ENCODE measurements at regions not wholly inside any gene's neighbourhood (a gene's known extent, or its start where the extent isn't known, plus 50 kb on each side); places are given as distances from the start of the nearest gene placed in this dataset.
"Not testable (repeated sequence)": the region's sequence is repeated elsewhere in the genome, so short reads cannot be mapped to it uniquely, and the experiment has no call there.

DNA sequence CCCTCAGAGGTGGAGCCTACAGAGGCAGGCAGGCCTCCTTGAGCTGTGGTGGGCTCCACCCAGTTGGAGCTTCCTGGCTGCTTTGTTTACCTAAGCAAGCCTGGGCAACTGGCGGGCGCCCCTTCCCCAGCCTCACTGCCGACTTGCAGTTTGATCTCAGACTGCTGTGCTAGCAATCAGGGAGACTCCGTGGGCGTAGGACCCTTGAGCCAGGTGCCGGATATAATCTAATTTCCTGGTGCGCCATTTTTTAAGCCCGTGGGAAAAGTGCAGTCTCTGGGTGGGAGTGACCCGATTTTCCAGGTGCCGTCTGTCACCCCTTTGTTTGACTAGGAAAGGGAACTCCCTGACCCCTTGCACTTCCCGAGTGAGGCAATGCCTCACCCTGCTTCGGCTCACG, 769.1 kb upstream of the SEMA6A start:
- not testable (repeated sequence) for DNase-seq

DNA sequence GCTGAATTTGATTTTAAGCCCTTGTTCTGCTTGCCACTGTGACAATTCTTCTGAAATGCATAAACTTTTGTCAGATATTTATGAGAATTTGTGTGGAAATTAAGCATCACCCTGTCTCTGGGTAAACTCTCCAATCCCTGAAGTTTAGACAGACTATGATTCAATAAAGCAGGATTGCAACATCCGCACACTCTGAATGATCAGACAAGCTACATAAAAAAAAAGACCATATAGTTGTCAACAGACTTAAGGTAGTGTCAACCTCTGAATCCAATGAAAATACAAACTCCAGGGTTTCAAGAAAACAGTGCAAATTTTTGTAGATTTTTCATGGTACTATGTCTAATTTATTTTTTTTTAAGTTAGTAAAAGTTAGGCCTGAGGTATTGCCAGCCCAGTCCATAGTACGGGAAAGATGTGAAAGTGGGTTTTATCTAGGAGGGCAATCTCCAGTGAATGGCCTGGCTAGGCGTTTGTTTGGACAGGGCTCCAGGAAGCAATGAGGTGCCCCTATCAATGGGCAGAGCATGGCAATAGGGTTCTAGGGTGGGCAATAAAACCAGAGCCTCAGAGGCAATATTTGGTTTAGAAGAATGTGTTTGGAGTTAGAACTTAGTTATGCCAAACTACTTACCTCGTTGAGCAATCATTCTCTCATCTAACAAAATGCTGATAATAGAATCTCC, 762.6 kb upstream of the SEMA6A start:
- DNase-seq = no peak

DNA sequence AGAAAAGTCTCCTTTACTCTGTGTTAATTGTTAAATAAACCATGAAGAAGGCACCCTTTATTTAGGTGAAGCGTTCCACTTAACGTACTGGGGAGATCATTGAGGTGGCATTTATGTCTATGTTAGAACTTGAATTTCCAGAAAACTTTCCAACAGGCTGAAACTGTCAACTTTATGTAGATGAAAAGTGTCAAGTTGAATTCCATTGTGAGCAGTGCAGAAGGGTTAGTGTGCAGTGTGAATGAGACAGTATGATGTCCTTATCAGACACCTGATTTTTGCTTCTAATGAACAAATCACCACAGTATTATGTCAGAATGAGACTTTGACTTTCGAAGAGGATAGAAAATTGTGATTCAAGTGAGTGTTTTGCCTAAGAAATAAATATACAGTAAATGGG, 761.6 kb upstream of the SEMA6A start:
- DNase-seq = no peak

DNA sequence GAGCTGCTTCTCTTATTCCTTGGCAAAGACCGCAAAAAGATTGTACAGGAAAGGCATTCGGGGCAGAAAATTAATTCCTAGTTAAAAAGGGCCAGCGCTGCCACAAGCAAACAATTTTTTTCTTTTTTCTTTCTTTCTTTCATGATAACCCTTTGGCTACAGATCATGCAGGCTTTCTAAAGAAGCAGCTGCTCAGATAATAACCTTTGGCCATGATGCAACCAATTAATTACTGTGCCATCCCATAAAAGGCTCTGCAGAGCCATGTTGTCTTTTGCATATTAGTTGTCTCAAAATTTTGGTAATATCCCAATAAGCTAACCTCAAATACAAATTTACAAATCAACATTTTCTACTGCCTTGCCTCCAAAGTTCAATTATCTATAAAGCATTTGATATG, 758.4 kb upstream of the SEMA6A start:
- DNase-seq = no peak

DNA sequence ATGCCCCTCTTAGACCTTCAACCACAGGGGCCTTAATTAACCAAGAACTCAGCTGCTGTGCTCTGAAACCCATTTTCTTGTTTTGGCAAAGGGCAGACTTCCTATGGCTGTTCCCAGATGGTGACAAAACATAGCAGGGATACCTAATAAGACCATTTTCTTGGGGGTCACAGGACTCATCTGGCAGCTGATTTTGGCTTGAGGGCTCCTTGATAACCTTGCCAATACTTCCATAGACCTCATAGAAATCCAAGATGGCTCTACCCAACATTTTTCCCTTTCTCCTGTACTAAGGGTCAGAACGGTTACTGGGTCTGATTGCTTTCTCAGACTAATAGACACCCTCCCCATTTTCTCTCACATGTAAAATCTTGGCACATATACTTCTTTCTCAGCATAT, 757.7 kb upstream of the SEMA6A start:
- DNase-seq = no peak

DNA sequence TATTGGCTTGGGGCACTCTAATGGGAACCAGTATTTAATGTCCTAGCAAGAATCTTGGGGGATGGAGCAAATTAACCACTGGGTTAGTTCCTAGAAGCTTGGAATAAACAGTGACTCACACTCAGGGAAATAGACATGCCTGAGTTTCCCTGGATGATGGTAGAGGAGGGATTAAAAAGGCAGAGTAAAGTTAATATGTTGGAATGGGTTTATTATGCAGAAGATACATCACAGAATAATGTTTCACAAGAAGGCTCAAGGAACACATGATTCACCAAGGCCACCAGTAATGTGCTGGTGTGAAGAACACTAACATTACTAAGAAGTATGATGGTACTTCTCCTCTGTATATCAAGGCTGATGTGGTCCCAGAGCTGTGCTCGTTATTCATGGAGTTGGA, 752.9 kb upstream of the SEMA6A start:
- no peak for DNase-seq

DNA sequence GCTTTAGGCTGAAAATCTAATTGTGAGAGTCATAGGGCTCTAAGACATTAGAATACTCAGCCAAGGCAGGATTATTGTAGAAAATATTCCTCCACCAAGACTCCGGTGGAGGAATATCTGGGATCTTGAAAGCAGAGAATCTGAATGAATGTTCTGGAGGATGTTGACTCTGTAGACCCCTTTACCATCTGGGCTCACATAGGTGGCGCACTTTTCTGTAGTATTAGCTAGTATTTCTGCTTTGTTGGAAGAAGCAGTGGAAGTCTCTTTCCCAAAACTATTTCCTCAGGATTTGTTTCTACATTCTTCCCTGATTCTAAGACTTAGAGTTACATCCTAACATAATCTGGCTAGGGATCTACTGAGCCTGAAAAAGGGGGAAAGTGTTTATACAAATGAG, 752.4 kb upstream of the SEMA6A start:
- no peak for DNase-seq

DNA sequence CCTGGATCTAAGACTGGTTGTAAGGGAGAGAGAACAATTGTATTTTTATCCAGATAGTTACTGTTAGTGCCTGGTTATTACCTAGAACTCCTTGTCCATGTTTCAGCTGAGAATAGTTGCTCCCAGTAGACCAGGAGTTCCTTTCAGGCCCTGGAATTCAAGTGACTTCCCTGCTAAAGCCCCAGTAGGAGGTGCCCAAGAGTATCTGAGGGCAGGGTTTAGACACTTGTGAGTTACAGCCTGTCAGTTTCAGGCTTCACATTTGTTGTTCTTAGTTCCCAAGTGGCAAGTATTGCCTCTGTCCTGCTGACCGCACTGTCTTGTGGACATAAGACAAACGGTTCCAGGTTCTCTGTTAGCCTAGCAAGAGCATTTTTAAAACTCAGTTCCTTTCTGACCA, 743.9 kb upstream of the SEMA6A start:
- DNase-seq = no peak

DNA sequence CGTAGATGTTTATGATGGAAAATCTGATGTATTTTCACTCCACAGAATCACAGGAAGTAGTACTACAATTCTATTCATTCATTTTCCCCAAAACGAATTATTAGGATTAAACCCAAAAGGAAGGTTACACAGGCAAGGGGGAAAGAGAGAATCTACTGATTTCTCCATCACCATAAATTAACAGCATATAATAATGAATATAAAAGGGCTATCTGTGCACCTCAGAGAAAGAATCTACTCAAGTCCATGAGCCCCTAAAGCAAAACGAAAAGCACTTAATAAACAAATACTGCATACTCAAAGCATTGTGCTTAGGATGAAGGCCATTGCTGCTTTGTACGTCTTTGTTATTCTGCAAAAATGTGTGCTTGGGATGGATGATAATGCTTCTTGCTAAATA, 740.5 kb upstream of the SEMA6A start:
- DNase-seq = no peak

DNA sequence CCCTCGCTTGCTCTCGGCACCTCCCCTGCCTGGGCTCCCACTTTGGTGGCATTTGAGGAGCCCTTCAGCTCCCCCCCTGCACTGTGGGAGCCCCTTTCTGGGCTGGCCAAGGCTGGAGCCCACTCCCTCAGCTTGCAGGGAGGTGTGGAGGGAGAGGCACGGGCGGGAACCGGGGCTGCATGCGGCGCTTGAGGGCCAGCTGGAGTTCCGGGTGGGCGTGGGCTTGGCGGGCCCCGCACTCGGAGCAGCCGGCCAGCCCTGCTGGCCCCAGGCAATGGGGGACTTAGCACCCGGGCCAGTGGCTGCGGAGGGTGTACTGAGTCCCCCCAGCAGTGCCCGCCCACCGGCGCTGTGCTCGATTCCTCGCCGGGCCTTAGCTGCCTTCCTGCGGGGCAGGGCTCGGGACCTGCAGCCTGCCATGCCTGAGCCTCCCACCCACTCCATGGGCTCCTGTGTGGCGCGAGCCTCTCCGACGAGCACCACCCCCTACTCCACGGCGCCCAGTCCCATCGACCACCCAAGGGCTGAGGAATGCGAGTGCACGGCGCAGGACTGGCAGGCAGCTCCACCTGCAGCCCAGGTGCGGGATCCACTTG, 730.0 kb upstream of the SEMA6A start:
- DNase-seq = not testable (repeated sequence)

DNA sequence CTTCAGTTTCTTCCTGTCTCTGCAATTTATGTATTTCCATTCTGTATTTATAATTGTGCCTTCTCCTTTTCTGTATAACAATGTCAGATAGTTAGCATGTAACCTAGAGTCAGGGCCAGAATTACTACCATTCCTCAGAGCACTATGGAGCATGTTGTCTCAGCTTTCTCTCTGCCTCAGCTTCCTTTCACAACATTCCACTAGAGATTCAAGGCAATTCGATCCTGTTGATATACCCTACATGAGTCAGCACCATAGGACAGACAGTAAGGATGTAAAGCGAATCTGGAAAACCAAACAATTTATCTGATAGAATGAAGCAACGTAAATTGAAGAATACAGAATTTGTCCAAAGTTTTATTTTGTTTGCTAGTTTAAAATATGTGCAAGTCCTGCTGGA, 728.3 kb upstream of the SEMA6A start:
- no peak for DNase-seq

DNA sequence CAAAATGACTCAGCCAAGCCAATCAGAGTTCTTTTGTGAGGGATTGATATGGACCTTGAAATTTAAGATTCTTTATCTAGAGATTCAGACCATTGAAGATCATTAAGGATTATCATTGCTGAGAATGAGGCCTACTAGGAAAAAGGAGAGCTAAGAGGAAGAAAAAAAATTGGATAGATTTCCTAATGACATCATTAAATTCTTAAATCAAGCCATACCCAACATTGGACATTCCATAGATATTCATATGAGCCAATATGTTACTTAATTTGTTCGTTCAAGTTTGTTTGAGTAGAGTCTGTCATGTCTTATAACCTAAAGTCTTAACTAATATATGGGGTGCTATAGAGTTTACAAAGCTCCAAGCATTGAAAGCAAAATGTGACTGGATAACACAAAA, 727.9 kb upstream of the SEMA6A start:
- DNase-seq = no peak

DNA sequence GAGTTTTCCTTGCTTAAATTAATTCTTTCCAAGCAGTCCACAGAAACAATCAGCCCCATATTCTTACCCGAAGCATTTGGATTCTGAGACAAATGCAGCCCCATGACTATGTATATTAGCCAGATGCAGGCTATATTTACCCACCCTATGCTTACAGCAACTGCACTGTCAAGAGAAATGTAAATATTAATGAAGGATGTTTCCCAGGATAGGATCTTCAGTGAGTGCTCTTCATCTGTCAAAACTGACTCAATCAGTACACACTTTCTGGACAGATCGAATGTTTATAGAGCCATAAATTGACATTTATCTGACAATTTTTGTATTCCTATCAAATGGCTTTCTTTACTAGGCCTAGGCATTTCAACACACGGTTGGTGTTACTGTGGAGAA, 725.3 kb upstream of the SEMA6A start:
- DNase-seq = no peak

DNA sequence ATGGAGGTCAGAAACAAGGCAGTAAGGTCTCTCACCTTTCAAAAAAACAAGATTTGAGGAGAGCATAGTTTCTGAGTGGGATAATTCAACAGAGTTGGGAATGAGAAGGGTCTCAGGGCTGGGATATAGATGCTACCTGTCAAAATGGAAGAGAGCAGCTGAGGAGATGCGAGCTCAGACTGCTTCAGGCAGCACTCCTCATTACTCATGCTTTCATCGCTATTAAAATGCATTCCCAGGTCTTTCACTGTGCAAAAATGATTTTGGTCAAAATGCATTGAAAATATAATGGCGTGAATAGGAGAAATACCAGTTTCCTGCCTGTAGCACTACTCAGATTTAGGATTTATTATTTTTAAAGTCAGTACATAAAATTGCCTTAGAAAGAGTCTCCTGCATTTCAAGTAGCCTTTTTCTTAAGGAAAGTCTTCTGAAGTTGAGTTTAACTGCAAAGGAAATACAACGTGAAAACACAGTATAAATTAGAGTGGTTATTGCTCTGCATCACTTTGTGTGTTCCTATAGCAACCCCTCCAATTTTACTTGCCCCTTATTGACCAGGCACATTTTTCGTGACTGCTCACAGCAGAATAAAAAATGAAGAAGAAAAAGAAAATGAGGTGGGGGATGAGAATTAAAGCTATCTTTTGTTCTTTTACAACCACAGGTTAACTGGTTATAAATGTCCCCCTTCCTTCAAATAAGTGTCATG, 724.8 kb upstream of the SEMA6A start:
- no peak for DNase-seq

DNA sequence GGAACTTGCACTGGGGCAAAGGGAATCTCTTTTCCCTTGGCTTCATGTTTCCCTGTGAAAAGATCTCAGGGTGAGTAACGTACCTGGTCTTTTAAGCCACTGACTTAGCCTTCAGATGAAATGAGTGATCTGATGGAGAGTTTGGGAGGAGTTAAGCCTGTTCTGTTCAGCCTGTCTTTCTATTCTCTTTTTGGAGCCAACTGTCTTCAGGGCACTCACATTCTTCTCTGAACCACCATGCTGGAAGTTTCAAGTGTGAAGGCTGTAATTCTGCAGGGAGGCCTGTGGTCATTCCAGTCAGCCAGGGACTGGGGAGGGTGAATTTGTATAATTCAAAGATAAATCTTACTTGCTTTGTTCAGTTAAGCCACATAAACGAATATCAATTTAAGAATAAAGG, 722.2 kb upstream of the SEMA6A start:
- DNase-seq = no peak

DNA sequence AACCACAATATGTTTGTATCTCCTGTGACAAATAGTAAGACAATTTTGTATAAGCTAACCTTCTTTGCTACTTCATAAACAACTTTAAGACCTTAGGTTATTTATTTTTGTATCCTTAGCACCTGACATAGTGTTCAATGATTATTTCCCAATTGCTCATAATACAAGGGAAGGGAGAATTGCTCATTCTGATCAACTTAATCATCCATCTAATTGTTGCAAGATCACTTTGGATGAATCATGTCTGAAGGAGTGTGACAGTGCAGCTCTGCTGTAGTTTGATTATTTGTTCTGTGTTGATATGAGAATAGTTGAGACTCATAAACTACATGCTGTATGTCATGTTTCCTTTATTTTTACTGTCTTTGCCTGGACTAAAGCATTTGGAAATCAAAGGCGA, 721.3 kb upstream of the SEMA6A start:
- DNase-seq = no peak

DNA sequence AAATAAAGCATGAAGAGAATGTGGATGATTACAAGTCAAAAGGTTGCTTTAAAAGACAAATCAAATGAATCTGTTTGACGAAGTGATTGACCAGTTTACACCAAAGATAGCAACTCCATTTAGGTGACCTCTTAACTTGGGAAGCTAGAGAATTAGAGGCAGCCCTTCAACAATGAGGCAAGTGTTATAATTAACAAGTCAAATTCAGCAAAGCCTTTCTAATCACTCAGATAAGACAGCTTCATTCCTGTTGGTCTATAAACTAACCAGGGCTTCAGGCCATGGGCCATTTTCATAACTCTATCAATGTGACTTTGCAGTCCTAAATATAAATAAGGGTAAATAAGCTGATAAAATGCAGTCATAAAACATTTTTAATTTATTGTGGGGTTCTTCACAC, 712.2 kb upstream of the SEMA6A start:
- no peak for DNase-seq

DNA sequence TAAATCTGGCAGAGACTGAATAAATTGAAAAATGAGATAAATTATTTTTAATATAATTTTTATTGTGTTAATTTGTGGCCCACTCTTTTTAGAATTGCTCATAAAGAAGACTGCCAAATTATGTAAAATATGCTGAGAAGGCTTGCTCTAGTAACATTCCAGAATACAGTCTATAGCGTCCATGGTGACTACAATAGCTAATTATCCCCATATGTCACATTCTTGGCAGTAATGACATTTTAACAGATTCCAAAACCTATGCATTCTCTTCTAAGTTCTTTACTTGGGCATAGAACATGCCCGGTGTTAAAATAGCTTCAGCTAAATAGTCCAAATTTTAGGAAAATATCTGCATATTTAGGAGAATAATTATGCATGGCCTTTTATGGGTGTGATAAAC, 697.0 kb upstream of the SEMA6A start:
- no peak for DNase-seq

DNA sequence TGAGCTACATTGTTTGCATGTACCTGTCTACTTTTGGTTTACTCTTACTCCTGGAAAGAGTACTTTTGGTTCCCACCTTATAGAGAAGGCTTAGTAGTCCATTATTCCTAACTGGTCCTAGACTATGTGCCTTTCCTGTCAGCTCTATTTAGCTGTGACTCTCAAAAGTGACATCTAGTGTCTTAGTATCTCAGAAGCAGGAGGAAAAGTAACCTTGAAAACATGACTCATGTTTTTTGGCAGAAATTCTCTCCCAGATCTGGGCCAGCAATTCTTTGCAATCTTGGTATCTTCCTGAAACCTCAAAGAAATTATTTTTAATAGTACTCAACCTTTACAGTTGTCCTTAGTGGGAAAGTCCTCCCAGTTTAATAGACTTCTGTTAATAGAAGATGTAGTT, 691.7 kb upstream of the SEMA6A start:
- DNase-seq = no peak

DNA sequence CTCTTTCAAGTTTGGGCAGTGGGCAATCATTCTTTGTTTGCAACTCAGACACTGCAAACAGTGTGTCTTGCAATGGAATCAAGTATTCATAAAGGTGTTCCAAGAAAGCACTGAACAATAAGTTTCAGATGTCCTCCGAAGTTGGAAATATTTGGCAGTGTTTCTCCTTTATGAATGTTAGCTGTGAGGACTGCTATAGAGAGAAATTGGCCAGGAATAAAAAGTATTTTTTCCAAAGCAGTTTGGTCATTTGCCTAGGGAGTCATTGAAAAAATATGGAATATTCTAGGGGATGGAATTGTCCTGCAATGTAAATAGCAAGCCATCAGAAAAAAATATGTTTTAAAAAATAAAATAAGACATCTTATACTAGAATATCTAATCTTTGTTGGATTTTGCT, 688.6 kb upstream of the SEMA6A start:
- no peak for DNase-seq

DNA sequence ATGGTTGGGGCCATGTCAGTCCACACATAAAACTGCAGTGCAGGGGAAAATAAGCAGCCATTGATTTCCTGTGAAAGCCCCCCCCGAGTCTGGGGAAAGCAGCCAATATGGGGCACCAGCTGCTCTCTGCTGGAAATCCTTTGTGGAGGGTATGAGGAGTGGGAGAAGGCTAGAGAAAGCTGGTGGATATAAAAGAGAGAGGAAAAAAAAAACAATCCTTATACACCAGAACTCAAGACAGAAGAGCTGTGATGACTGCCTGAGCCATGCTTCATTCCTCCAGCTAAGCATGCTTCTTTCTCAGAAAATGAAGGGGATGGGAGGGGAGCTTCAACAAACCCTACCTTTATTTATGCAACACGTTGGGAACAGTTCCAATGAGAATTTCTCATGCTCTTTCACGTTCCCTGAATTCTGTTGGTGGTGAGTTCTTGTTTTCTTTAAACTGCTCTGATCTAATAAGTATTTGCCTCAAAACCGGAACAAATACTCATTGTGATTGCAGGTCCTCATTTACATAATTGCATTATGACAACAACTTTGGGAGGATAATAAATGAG, 688.0 kb upstream of the SEMA6A start:
- no peak for DNase-seq

DNA sequence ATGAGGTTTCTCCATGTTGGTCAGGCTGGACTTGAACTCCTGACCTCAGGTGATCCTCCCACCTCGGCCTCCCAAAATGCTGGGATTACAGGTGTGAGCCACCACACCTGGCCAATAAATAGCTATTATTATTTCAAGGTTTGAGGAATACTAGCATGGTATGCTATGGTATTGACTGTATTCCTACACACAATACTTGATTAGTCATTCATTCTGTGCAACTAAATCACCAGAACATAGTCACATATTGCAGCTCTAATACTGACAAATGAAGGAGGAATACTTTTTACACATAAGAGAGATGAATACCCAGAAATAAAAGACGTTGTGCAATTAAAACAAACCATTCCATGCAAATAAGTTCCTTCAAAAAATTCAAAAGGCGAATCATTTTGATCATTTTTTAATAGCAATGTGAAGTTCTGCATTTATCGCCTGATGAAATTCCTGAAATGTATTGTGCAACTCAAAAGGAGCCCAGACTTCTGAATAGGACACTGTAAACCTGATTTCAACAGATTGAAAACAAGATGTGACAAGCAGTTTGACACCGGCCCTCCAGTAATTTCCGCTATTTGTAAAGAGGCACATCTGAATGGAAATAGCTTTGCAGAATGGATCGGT, 687.4 kb upstream of the SEMA6A start:
- no peak for DNase-seq

DNA sequence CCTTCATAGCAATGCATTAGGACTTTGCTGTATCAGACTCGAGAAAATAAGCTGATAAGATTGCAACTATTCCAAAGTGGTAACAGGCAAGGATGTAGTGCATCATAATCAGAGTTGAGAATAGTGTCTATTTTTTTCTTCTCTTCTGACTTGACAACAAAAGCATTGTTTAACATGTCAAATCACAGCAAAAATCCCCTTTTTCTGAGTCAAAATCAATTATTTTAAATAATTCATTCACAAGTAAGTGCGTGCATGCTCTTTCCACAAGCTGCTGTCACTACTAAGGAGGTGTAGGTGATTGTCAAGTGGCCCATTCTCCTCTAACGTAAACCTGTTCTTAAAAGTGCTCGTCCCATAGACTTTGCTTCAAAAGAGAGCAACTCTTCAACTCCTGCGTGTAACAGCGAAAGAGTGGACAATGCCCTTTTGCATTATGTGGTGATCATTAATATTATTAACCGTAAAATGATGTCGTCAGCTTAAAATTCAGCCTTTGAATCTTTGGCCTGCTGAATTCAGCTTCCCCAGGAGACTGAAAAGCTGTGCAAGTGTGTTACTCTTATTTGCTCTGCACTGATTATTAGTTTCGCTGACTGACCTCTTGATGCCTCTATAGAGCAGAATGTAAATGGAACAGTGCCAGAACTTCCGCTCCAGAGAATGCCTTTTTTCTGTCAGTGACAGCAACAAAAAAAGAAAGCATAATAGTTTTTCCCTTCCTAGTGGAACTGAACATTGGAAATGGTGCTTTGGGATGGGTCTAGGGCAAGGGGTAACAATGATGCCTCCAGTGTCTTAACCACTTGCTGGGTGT, 680.8 kb upstream of the SEMA6A start:
- DNase-seq = no peak
